Stomach (tissue), 4 donors: ENCODE measurements at regions not wholly inside any gene's neighbourhood (a gene's known extent, or its start where the extent isn't known, plus 50 kb on each side); places are given as distances from the start of the nearest gene placed in this dataset.

Experiments used
- EP300 ChIP-seq: sonication (generic); formaldehyde crosslinking; IDR thresholded peaks from one replicate; pipeline ENCODE4 v1.6.1; 2017; ENCODE audit warnings: antibody characterized with exemption
- POLR2A ChIP-seq, 4 donors: fragments of 450-650 bp; IDR thresholded peaks; one replicate each; pipeline ENCODE4 v1.6.1; 2016; ENCODE audit warnings: antibody characterized with exemption in 4 of 4, control low read depth in 2 of 4, mild to moderate bottlenecking in 1 of 4, moderate library complexity in 1 of 4
- POLR2AphosphoS5 ChIP-seq, 3 donors: sonication (generic); formaldehyde crosslinking; IDR thresholded peaks; one replicate each; pipeline ENCODE4 v1.6.1; 2016; ENCODE audit warnings: antibody characterized with exemption in 3 of 3
- TF ChIP-seq, protein P1 (sequence below), 7 experiments: fragments of 450-650 bp in 4 of 7; fragments of 200-600 bp in 3 of 7; sonication (generic) in 3 of 7; IDR thresholded peaks; one replicate each; pipeline ENCODE4 v1.5.1; 2016 to 2019; ENCODE audit warnings: antibody characterized with exemption in 7 of 7, control low read depth in 2 of 7, mild to moderate bottlenecking in 1 of 7

DNA sequence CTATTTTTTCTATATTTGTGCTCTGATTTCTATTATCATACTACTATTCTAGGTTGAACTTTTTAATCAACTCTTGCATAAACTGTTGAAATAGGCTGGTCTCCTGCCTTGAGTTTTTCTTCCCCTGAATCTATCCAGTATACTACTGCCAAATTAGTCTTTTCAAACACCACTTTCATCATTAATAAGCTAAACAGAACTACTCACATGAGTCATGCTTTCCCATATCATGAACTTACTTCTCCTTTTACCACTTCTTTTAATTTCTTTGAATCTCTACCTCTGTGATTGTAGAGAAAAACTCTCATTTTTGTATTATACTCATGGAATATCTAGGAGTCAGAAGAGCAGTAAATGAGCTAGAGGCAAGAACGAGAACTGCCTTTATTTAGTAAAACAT is 340.3 kb upstream of the PDE3A start:
- TF ChIP-seq, protein P1, sequence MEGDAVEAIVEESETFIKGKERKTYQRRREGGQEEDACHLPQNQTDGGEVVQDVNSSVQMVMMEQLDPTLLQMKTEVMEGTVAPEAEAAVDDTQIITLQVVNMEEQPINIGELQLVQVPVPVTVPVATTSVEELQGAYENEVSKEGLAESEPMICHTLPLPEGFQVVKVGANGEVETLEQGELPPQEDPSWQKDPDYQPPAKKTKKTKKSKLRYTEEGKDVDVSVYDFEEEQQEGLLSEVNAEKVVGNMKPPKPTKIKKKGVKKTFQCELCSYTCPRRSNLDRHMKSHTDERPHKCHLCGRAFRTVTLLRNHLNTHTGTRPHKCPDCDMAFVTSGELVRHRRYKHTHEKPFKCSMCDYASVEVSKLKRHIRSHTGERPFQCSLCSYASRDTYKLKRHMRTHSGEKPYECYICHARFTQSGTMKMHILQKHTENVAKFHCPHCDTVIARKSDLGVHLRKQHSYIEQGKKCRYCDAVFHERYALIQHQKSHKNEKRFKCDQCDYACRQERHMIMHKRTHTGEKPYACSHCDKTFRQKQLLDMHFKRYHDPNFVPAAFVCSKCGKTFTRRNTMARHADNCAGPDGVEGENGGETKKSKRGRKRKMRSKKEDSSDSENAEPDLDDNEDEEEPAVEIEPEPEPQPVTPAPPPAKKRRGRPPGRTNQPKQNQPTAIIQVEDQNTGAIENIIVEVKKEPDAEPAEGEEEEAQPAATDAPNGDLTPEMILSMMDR (IDR thresholded peaks at IDR 0.05) = no peak
- no peak for TF ChIP-seq POLR2A (IDR thresholded peaks at IDR 0.05)
- TF ChIP-seq EP300 = no peak
- no peak for TF ChIP-seq POLR2AphosphoS5 (IDR thresholded peaks at IDR 0.05)
